ENCODE measurements at regions not wholly inside any gene's neighbourhood (a gene's known extent, or its start where the extent isn't known, plus 50 kb on each side); places are given as distances from the start of the nearest gene placed in this dataset.
"Not testable (repeated sequence)": the region's sequence is repeated elsewhere in the genome, so short reads cannot be mapped to it uniquely, and the experiment has no call there.

GRCh38 chr16:50453446-50453845, 84.7 kb upstream of the BRD7 start:
- no peaks in the 10 kb centered on the region for H3K36me3 Mint-ChIP-seq
- peaks cover 0 to 4% of the 10 kb centered on the region in 2 donors for H3K4me1 Mint-ChIP-seq
- H3K9me3 Mint-ChIP-seq, result no peaks in the 10 kb centered on the region
- H3K27ac Mint-ChIP-seq, result no peak overlapping the region
- H3K27me3 Mint-ChIP-seq (ENCODE audit: low read depth in 3 of 3), result peaks cover 3 to 4% (median 4%) of the 10 kb centered on the region in 3 donors
- no peak overlapping the region for H3K4me3 Mint-ChIP-seq
- DNase-seq, result no peak

- Mint-ChIP-seq H3K27me3 (ENCODE audit: low read depth in 3 of 3) (peaks cover 3 to 5% (median 3%) of the 10 kb centered on the region in 3 donors), H3K36me3 (no peaks in the 10 kb centered on the region), H3K27ac (no peak overlapping the region), H3K9me3 (no peaks in the 10 kb centered on the region), H3K4me3 (no peak overlapping the region), H3K4me1 (peaks cover 0 to 3% of the 10 kb centered on the region in 2 donors)
- no peak for DNase-seq
These were observed 83.2 kb upstream of the BRD7 start for GRCh38 chr16:50451951-50452508.

GRCh38 chr16:50450957-50451356, 82.2 kb upstream of the BRD7 start:
- Mint-ChIP-seq H3K4me3 (no peak overlapping the region), H3K27ac (no peak overlapping the region), H3K4me1 (peaks cover 0 to 3% of the 10 kb centered on the region in 2 donors), H3K9me3 (no peaks in the 10 kb centered on the region), H3K27me3 (ENCODE audit: low read depth in 3 of 3) (peaks cover 3 to 5% (median 3%) of the 10 kb centered on the region in 3 donors), H3K36me3 (no peaks in the 10 kb centered on the region)
- no peak for DNase-seq

DNA sequence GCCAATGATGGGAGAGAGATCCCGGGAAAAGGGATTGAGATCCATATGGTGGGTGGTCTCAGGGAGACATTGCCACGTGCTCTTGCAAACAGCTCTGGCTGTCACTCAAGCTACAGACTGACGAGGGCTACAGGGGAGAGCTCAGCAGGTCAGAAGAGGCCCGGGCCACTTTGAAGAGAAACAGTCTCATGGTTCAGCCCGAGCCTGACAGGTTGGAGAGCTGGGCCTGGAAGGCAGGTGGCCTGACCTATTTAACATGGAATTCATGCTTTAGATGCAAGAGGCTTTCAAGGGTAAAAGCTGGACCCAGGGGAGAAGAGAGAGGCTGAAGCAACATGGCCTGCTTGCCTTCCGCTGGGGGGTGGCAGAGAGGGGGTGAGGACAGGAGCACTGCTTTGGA, 81.0 kb upstream of the BRD7 start:
- H3K27ac Mint-ChIP-seq, result no peak overlapping the region
- peaks cover 3 to 5% (median 3%) of the 10 kb centered on the region in 3 donors for H3K27me3 Mint-ChIP-seq (ENCODE audit: low read depth in 3 of 3)
- H3K4me3 Mint-ChIP-seq, result no peak overlapping the region
- DNase-seq, result no peak
- H3K9me3 Mint-ChIP-seq, result no peaks in the 10 kb centered on the region
- peaks cover 0 to 3% of the 10 kb centered on the region in 2 donors for H3K4me1 Mint-ChIP-seq
- H3K36me3 Mint-ChIP-seq, result no peaks in the 10 kb centered on the region

DNA sequence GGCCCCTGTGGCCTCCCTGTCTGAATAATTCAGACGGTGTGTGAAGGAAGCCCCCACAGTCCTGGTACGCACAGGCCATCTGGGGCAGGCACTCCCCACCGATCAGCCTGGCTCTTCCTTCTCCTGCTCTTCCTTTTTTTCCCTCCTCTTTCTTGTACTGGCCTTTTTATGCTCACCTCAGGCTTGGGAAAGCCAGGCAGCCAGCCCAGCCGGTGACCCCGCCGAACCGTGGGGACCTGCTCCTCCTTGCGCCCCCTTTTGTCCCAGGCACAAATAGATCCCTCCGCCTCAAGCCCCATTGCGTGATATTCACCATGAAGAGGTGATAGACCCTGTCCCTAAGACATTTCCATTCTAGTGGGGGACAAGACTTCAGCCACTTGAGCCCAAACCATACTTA, 80.2 kb upstream of the BRD7 start:
- peaks cover 0 to 3% of the 10 kb centered on the region in 2 donors for H3K4me1 Mint-ChIP-seq
- H3K27ac Mint-ChIP-seq, result no peak overlapping the region

DNA sequence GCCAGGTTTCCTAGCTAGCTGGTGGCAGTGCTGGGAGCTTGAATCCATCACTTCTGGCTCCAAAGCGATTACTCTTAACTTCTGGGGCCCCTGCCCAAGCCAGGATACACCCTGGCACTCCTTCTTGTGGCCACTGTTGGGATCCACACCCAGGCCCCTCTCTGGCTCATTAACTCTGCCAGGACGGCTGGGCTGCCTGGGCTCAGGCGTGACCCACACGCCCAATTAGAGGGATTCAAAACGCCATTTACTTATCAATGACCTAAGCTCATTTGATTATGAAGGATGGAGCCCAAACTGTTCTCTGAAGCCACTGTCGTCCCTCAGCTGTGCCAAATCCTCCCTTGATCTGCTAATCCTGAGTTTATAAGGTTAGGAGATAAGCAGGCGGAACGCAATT, 79.7 kb upstream of the BRD7 start:
- H3K27me3 Mint-ChIP-seq (ENCODE audit: low read depth in 3 of 3), result peaks cover 1 to 5% (median 5%) of the 10 kb centered on the region in 3 donors
- no peak overlapping the region for H3K4me3 Mint-ChIP-seq
- peaks cover 0 to 3% of the 10 kb centered on the region in 2 donors for H3K4me1 Mint-ChIP-seq
- no peak for DNase-seq
- H3K27ac Mint-ChIP-seq, result no peak overlapping the region
- no peaks in the 10 kb centered on the region for H3K36me3 Mint-ChIP-seq
- H3K9me3 Mint-ChIP-seq, result no peaks in the 10 kb centered on the region

More for the DNA sequence above, 80.2 kb upstream of the BRD7 start:
- H3K27me3 Mint-ChIP-seq (ENCODE audit: low read depth in 3 of 3), result peaks cover 3 to 5% (median 3%) of the 10 kb centered on the region in 3 donors
- H3K4me3 Mint-ChIP-seq, result no peak overlapping the region
- no peak for DNase-seq
- H3K36me3 Mint-ChIP-seq, result no peaks in the 10 kb centered on the region
- H3K9me3 Mint-ChIP-seq, result no peaks in the 10 kb centered on the region

DNA sequence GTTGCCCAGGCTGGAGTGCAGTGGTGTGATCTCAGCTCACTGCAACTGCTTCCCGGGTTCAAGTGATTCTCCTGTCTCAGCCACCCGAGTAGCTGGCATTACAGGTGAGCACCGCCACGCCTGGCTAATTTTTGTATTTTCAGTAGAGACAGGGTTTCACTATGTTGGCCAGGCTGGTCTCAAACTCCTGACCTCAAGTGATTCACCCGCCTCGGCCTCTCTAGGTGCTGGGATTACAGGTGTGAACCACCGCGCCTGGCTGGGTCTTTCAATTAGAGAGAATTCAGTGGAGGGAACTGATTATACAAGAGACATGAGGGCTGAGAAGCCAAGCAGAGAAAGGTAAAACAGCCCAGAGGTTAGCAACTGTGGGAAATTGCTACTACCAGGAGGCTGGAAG, 78.6 kb upstream of the BRD7 start:
- H3K9me3 Mint-ChIP-seq; DNase-seq; H3K27me3 Mint-ChIP-seq (ENCODE audit: low read depth in 3 of 3); H3K4me1 Mint-ChIP-seq; H3K27ac Mint-ChIP-seq; H3K36me3 Mint-ChIP-seq; H3K4me3 Mint-ChIP-seq: not testable (repeated sequence)

- H3K36me3 Mint-ChIP-seq, result no peaks in the 10 kb centered on the region
- H3K4me1 Mint-ChIP-seq, result peaks cover 0 to 3% of the 10 kb centered on the region in 2 donors
- H3K4me3 Mint-ChIP-seq, result no peak overlapping the region
- no peak for DNase-seq
- H3K9me3 Mint-ChIP-seq, result no peaks in the 10 kb centered on the region
- H3K27me3 Mint-ChIP-seq (ENCODE audit: low read depth in 3 of 3), result peaks cover 1 to 7% (median 7%) of the 10 kb centered on the region in 3 donors
- no peak overlapping the region for H3K27ac Mint-ChIP-seq
These were observed 78.1 kb upstream of the BRD7 start for GRCh38 chr16:50446861-50447260.

GRCh38 chr16:50445621-50446555, 77.1 kb upstream of the BRD7 start:
- Mint-ChIP-seq H3K4me1 (peaks cover 0 to 3% of the 10 kb centered on the region in 2 donors), H3K36me3 (no peaks in the 10 kb centered on the region), H3K4me3 (no peak overlapping the region), H3K27ac (no peak overlapping the region), H3K9me3 (no peaks in the 10 kb centered on the region), H3K27me3 (ENCODE audit: low read depth in 3 of 3) (peaks cover 0 to 8% (median 5%) of the 10 kb centered on the region in 3 donors)
- DNase-seq, result no peak

GRCh38 chr16:50444526-50444925, 75.7 kb upstream of the BRD7 start:
- peaks cover 0 to 5% (median 0%) of the 10 kb centered on the region in 3 donors for H3K36me3 Mint-ChIP-seq
- H3K4me3 Mint-ChIP-seq, result no peak overlapping the region
- H3K27me3 Mint-ChIP-seq (ENCODE audit: low read depth in 3 of 3), result peaks cover 0 to 8% (median 5%) of the 10 kb centered on the region in 3 donors
- no peak overlapping the region for H3K27ac Mint-ChIP-seq
- peaks cover 0 to 3% of the 10 kb centered on the region in 2 donors for H3K4me1 Mint-ChIP-seq
- peaks cover 0 to 5% (median 0%) of the 10 kb centered on the region in 6 donors for H3K9me3 Mint-ChIP-seq
- no peak for DNase-seq

- no peak overlapping the region for H3K27ac Mint-ChIP-seq
- no peak for DNase-seq
- no peak overlapping the region for H3K4me3 Mint-ChIP-seq
- H3K36me3 Mint-ChIP-seq, result peaks cover 0 to 5% (median 0%) of the 10 kb centered on the region in 3 donors
- H3K9me3 Mint-ChIP-seq, result peaks cover 0 to 11% (median 6%) of the 10 kb centered on the region in 6 donors
- no peaks in the 10 kb centered on the region for H3K4me1 Mint-ChIP-seq
- peaks cover 0 to 5% (median 3%) of the 10 kb centered on the region in 3 donors for H3K27me3 Mint-ChIP-seq (ENCODE audit: low read depth in 3 of 3)
These were observed 73.4 kb upstream of the BRD7 start for GRCh38 chr16:50442221-50442620.

GRCh38 chr16:50441486-50442157, 72.8 kb upstream of the BRD7 start:
- DNase-seq, result no peak
- H3K4me1 Mint-ChIP-seq, result no peaks in the 10 kb centered on the region
- no peak overlapping the region for H3K27ac Mint-ChIP-seq
- H3K36me3 Mint-ChIP-seq, result peaks cover 0 to 5% (median 0%) of the 10 kb centered on the region in 3 donors
- H3K9me3 Mint-ChIP-seq, result peaks cover 0 to 11% (median 6%) of the 10 kb centered on the region in 6 donors
- no peak overlapping the region for H3K4me3 Mint-ChIP-seq
- peaks cover 0 to 6% (median 5%) of the 10 kb centered on the region in 3 donors for H3K27me3 Mint-ChIP-seq (ENCODE audit: low read depth in 3 of 3)

DNA sequence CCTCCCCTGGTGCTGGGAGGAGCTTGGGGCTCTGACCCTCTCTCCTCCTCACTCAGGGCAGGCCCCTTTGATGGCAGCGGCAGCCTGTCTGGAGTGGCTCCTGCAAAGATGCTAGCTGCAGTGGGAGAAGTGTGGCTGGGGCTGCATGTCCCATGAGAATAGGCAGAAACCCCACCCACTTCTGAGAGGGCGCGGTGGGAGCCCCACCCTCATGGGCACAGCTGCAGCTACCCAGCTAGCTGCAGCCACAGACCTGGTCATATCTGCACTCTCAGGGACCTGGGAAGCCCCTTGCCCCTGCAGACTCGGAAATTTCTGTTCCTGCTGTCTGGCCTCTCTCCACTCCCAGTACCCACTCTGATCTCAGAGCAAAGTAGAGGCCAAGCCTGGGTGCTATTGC, 72.2 kb upstream of the BRD7 start:
- Mint-ChIP-seq H3K36me3 (peaks cover 0 to 5% (median 0%) of the 10 kb centered on the region in 3 donors), H3K4me3 (no peak overlapping the region), H3K27me3 (ENCODE audit: low read depth in 3 of 3) (peaks cover 0 to 10% (median 5%) of the 10 kb centered on the region in 3 donors), H3K4me1 (no peaks in the 10 kb centered on the region), H3K9me3 (peaks cover 0 to 11% (median 6%) of the 10 kb centered on the region in 6 donors), H3K27ac (no peak overlapping the region)
- DNase-seq, result no peak

DNA sequence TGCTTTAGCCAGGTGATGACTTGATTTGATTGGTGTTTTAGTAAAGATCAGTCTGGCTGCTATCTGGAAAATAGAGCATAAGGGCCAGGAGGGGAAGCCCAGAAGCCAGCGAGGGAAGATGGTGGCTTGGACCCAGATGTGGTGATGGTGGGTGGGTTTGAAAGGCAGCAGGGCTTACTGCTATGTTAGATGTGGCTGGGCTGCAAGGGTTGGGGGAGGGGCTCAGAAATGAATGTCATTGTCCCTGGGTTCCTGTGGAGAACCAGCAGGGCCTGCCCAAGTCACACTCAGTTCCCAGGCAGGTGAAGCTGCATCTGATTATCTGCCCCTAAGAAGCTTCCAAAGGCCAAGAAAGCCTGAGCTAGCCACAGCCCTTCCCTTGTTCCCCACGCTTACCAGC, 71.7 kb upstream of the BRD7 start:
- DNase-seq, result no peak
- no peak overlapping the region for H3K4me3 Mint-ChIP-seq
- peaks cover 0 to 5% (median 0%) of the 10 kb centered on the region in 3 donors for H3K36me3 Mint-ChIP-seq
- peaks cover 0 to 11% (median 6%) of the 10 kb centered on the region in 6 donors for H3K9me3 Mint-ChIP-seq
- H3K27ac Mint-ChIP-seq, result no peak overlapping the region
- H3K27me3 Mint-ChIP-seq (ENCODE audit: low read depth in 3 of 3), result peaks cover 0 to 10% (median 5%) of the 10 kb centered on the region in 3 donors
- H3K4me1 Mint-ChIP-seq, result no peaks in the 10 kb centered on the region
